HCT116 (cell line): ENCODE measurements at regions not wholly inside any gene's neighbourhood (a gene's known extent, or its start where the extent isn't known, plus 50 kb on each side); places are given as distances from the start of the nearest gene placed in this dataset.

ENCODE experiments used
- ATAC-seq: fragments of 200-7000 bp; cut with Tn5 transposase; 2 replicates; pipeline ENCODE4 v1.9.1; 2020; ENCODE audit warnings: mild to moderate bottlenecking, moderate library complexity
- BruUV-seq: library from RNA; stranded (reverse); fragments of 400-500 nt; replicated peaks from 2 replicates; lab custom pipeline; 2021; lab: Mats Ljungman, UMichigan
- CTCF ChIA-PET: fragments of 300-600 bp; sonication (Branson Sonifier 250); formaldehyde crosslinking; loops from one replicate; lab custom pipeline; 2021; ENCODE audit warnings: antibody characterized with exemption; lab: Charles Lee
- POLR2A ChIA-PET: fragments of 300-600, 350-600 bp; sonication (Branson Sonifier 250); formaldehyde crosslinking; loops from one replicate; lab custom pipeline; 2021; ENCODE audit warnings: antibody characterized with exemption; lab: Charles Lee
- RAD21 ChIA-PET, 2 experiments: fragments of 300-600 bp; sonication (Branson Sonifier 250); formaldehyde crosslinking; loops; one replicate each; lab custom pipeline; 2023; ENCODE audit warnings: low total read pairs in 2 of 2; ENCODE audit not compliant: uncharacterized antibody in 2 of 2, unreplicated experiment in 2 of 2, low non-redundant PET in 1 of 2; lab: Charles Lee
- DNase-seq: peaks from one replicate; pipeline ENCODE4 v3.0.0-alpha.2; 2010; ENCODE audit warnings: low read depth, low spot score
- H2AFZ ChIP-seq: fragments of 200-600 bp; shearing (Covaris generic), sonication (generic); 2 replicates; pipeline ENCODE4 v1.6.1; 2017; ENCODE audit warnings: low read depth, mixed run types, mixed read lengths, antibody characterized with exemption, low read length; ENCODE audit not compliant: poor library complexity, severe bottlenecking
- H3K27ac ChIP-seq: 2 replicates; pipeline ENCODE4 v1.5.1; 2012; ENCODE audit warnings: low read depth, low read length
- H3K27me3 ChIP-seq: fragments of 200-600 bp; sonication (generic); 2 replicates; pipeline ENCODE4 v1.6.1; 2016; ENCODE audit warnings: mixed run types, low read length, mixed read lengths; ENCODE audit not compliant: insufficient read depth
- H3K36me3 ChIP-seq, 2 experiments: fragments of 200-500 bp in 1 of 2; fragments of 200-600 bp in 1 of 2; sonication (Bioruptor generic) in 1 of 2; sonication (generic) in 1 of 2; 2 replicates each; pipeline versions ENCODE4 v1.5.1 to v1.6.1; 2014 to 2016; ENCODE audit warnings: low read length in 2 of 2, inconsistent platforms in 1 of 2, mixed read lengths in 1 of 2, mixed run types in 1 of 2; ENCODE audit not compliant: insufficient read depth in 2 of 2, control insufficient read depth in 1 of 2
- H3K4me1 ChIP-seq, 2 experiments: fragments of 200-600 bp in 1 of 2; sonication (generic) in 1 of 2; 2 replicates each; pipeline versions ENCODE4 v1.5.1 to v1.6.1; 2012 to 2017; ENCODE audit warnings: low read length in 2 of 2, inconsistent platforms in 1 of 2, mild to moderate bottlenecking in 1 of 2, mixed read lengths in 1 of 2, mixed run types in 1 of 2, moderate library complexity in 1 of 2; ENCODE audit not compliant: insufficient read depth in 2 of 2, control insufficient read depth in 1 of 2
- H3K4me2 ChIP-seq: fragments of 200-600 bp; sonication (generic); 2 replicates; pipeline ENCODE4 v1.6.1; 2017; ENCODE audit warnings: mixed run types, low read length, mixed read lengths
- H3K4me3 ChIP-seq, 2 experiments: fragments of 200-600 bp in 1 of 2; sonication (generic) in 1 of 2; replicated peaks in 1 of 2; 2 replicates each; pipeline ENCODE4 v1.5.1; 2011 to 2016; ENCODE audit warnings: low read length in 2 of 2, control low read depth in 1 of 2, low read depth in 1 of 2, mild to moderate bottlenecking in 1 of 2, mixed read lengths in 1 of 2, mixed run types in 1 of 2
- H3K79me2 ChIP-seq: fragments of 200-600 bp; sonication (generic); 2 replicates; pipeline ENCODE4 v1.6.1; 2017; ENCODE audit warnings: mild to moderate bottlenecking, mixed run types, low read length, moderate library complexity, mixed read lengths; ENCODE audit not compliant: insufficient read depth
- H3K9ac ChIP-seq: fragments of 200-600 bp; sonication (generic); 2 replicates; pipeline ENCODE4 v1.6.1; 2016; ENCODE audit warnings: low read length, mixed read lengths
- H3K9me2 ChIP-seq: fragments of 200-600 bp; sonication (generic), shearing (Covaris generic); 2 replicates; pipeline ENCODE4 v1.6.1; 2017; ENCODE audit warnings: mixed run types, mild to moderate bottlenecking, moderate library complexity; ENCODE audit not compliant: insufficient read depth
- H3K9me3 ChIP-seq, 2 experiments: fragments of 200-500 bp in 1 of 2; fragments of 200-600 bp in 1 of 2; sonication (Bioruptor generic) in 1 of 2; sonication (generic) in 1 of 2; 2 replicates each; pipeline ENCODE4 v1.6.1; 2014 to 2017; ENCODE audit warnings: low read length in 2 of 2, mixed read lengths in 2 of 2, inconsistent platforms in 1 of 2, low read depth in 1 of 2, mild to moderate bottlenecking in 1 of 2, mixed run types in 1 of 2, moderate library complexity in 1 of 2; ENCODE audit not compliant: control insufficient read depth in 1 of 2, insufficient read depth in 1 of 2
- H4K20me1 ChIP-seq: fragments of 200-600 bp; sonication (generic), shearing (Covaris generic); 2 replicates; pipeline ENCODE4 v1.6.1; 2017; ENCODE audit warnings: mixed run types, mild to moderate bottlenecking, moderate library complexity; ENCODE audit not compliant: insufficient read depth
- CBX3 ChIP-seq: IDR thresholded peaks from 2 replicates; pipeline ENCODE4 v1.6.1; 2012; ENCODE audit warnings: low read depth
- CEBPB ChIP-seq: IDR thresholded peaks from 2 replicates; pipeline ENCODE4 v1.6.1; 2012; ENCODE audit warnings: low read depth
- ELF1 ChIP-seq: IDR thresholded peaks from 2 replicates; pipeline ENCODE4 v1.6.1; 2012; ENCODE audit warnings: low read depth, borderline replicate concordance
- EZH2 ChIP-seq: fragments of 200-600 bp; sonication (generic); IDR thresholded peaks from 2 replicates; pipeline ENCODE4 v1.6.1; 2017; ENCODE audit warnings: antibody characterized with exemption, mixed run types
- EZH2phosphoT487 ChIP-seq: fragments of 200-600 bp; IDR thresholded peaks from 2 replicates; pipeline ENCODE4 v1.6.1; 2018; ENCODE audit warnings: antibody characterized with exemption, borderline replicate concordance
- FOSL1 ChIP-seq: IDR thresholded peaks from 2 replicates; pipeline ENCODE4 v1.6.1; 2012; ENCODE audit warnings: low read depth
- JUND ChIP-seq: IDR thresholded peaks from 2 replicates; pipeline ENCODE4 v1.6.1; 2012
- POLR2A ChIP-seq: IDR thresholded peaks from 2 replicates; pipeline ENCODE4 v1.7.0; 2011; ENCODE audit warnings: borderline replicate concordance; ENCODE audit not compliant: insufficient read depth, insufficient read length; ENCODE audit errors: extremely low read depth
- POLR2AphosphoS5 ChIP-seq: IDR thresholded peaks from 2 replicates; pipeline ENCODE4 v1.6.1; 2011; ENCODE audit warnings: mild to moderate bottlenecking, low read depth, low read length, moderate library complexity
- SIN3A ChIP-seq: IDR thresholded peaks from 2 replicates; pipeline ENCODE4 v1.6.1; 2012; ENCODE audit warnings: low read depth
- SP1 ChIP-seq: IDR thresholded peaks from 2 replicates; pipeline ENCODE4 v1.6.1; 2012; ENCODE audit warnings: low read depth
- SRF ChIP-seq: IDR thresholded peaks from 2 replicates; pipeline ENCODE4 v1.6.1; 2012; ENCODE audit warnings: low read depth
- YY1 ChIP-seq: IDR thresholded peaks from 2 replicates; pipeline ENCODE4 v1.6.1; 2011; ENCODE audit warnings: low read length, low read depth, moderate library complexity, mild to moderate bottlenecking; ENCODE audit not compliant: insufficient replicate concordance; ENCODE audit errors: extremely low read depth
- ZBTB33 ChIP-seq: IDR thresholded peaks from 2 replicates; pipeline ENCODE4 v1.6.1; 2011; ENCODE audit warnings: mild to moderate bottlenecking, low read length, moderate library complexity; ENCODE audit not compliant: insufficient replicate concordance; ENCODE audit errors: extremely low read depth
- ZFX ChIP-seq: fragments of 450-650 bp; IDR thresholded peaks from 2 replicates; pipeline ENCODE4 v1.6.1; 2017
- ZNF274 ChIP-seq: fragments of 200-500 bp; sonication (Bioruptor generic); IDR thresholded peaks from 2 replicates; pipeline ENCODE4 v1.6.1; 2014; ENCODE audit warnings: mild to moderate bottlenecking, low read depth, low read length, inconsistent platforms
- intact Hi-C: fragments of 100-400 bp; cut with micrococcal nuclease; formaldehyde crosslinking; loops from 2 replicates; pipeline ENCODE4 v1.10.0; 2022
- TF ChIP-seq, protein P1 (sequence below): IDR thresholded peaks from 2 replicates; pipeline ENCODE4 v1.6.1; 2012; ENCODE audit warnings: low read depth

DNA sequence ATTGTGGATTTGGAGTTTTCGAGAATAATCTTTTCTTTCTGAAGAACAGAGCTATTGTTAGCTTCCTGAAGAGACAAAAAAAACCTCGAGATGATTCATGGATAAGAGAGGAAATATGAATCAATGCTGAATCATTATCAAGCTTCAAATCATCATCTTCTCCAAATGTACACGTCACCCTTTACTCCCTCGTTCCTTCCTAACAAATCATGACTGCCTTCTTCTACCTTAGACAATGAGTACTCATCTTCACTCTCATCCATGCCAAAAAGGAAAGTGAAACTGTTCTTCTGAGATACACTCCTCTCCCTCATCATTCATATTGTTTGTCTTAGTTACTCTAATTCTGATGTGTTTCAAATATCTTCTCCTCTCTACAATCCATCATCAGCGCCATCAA is 1115.8 kb upstream of the ATXN7L3B start:
- H3K9me3 ChIP-seq, result no peaks in the 10 kb centered on the region; a peak in 1 of 4 replicates
- ChIA-PET POLR2A (no interaction called here), CTCF (no interaction called here), RAD21 (no interaction called here)
- peak overlapping the region; percentile 51 for H2AFZ ChIP-seq
- intact Hi-C loops, result no loop called here
- peaks cover 0 to 8% of the 10 kb centered on the region in 2 experiments; a peak in 1 of 4 replicates for H3K4me1 ChIP-seq
- H3K4me2 ChIP-seq, result peak overlapping the region; percentile 21
- H3K9ac ChIP-seq, result no peak overlapping the region
- no peaks in the 10 kb centered on the region for H3K27me3 ChIP-seq
- H3K9me2 ChIP-seq, result no peaks in the 10 kb centered on the region
- BruUV-seq, result no TSS peak
- peak; percentile 59 for TF ChIP-seq JUND
- 0 out of 2 replicates have a peak, but pooled peaks have one; percentile 24 for TF ChIP-seq SP1
- TF ChIP-seq FOSL1, result peak; percentile 76
- no peak for TF ChIP-seq ZFX
- TF ChIP-seq CBX3, result peak; percentile 48; the same call in 1 of the 2 replicates
- no peaks in the 10 kb centered on the region for H4K20me1 ChIP-seq
- H3K4me3 ChIP-seq, result no peak overlapping the region
- no peak for ATAC-seq
- no peaks in the 10 kb centered on the region for H3K79me2 ChIP-seq
- H3K36me3 ChIP-seq, result no peaks in the 10 kb centered on the region
- no peak for DNase-seq
- no peak overlapping the region for H3K27ac ChIP-seq

- no peak overlapping the region for H3K27ac ChIP-seq
- H3K4me1 ChIP-seq, result peaks cover 0 to 8% of the 10 kb centered on the region in 2 experiments; a peak in 1 of 4 replicates
- no peak overlapping the region for H3K4me2 ChIP-seq
- no peak overlapping the region for H3K4me3 ChIP-seq
- ChIA-PET RAD21 (no interaction called here), CTCF (no interaction called here), POLR2A (no interaction called here)
- BruUV-seq, result no TSS peak
- no peak overlapping the region for H3K9ac ChIP-seq
- no peak overlapping the region for H2AFZ ChIP-seq
- DNase-seq (no peak), ATAC-seq (no peak)
- H3K27me3 ChIP-seq, result no peaks in the 10 kb centered on the region
- H3K9me2 ChIP-seq, result no peaks in the 10 kb centered on the region
- intact Hi-C loops, result no loop called here
- H4K20me1 ChIP-seq, result no peaks in the 10 kb centered on the region
- H3K36me3 ChIP-seq, result no peaks in the 10 kb centered on the region
- H3K9me3 ChIP-seq, result no peaks in the 10 kb centered on the region; a peak in 1 of 4 replicates
- H3K79me2 ChIP-seq, result no peaks in the 10 kb centered on the region
- TF ChIP-seq JUND (no peak), ELF1 (no peak), ZBTB33 (no peak), SP1 (no peak), CBX3 (no peak), ZNF274 (no peak), CEBPB (no peak), SIN3A (no peak), SRF (no peak), POLR2AphosphoS5 (no peak), EZH2phosphoT487 (no peak), FOSL1 (no peak), POLR2A (no peak), EZH2 (no peak), YY1 (no peak)
- TF ChIP-seq, protein P1, sequence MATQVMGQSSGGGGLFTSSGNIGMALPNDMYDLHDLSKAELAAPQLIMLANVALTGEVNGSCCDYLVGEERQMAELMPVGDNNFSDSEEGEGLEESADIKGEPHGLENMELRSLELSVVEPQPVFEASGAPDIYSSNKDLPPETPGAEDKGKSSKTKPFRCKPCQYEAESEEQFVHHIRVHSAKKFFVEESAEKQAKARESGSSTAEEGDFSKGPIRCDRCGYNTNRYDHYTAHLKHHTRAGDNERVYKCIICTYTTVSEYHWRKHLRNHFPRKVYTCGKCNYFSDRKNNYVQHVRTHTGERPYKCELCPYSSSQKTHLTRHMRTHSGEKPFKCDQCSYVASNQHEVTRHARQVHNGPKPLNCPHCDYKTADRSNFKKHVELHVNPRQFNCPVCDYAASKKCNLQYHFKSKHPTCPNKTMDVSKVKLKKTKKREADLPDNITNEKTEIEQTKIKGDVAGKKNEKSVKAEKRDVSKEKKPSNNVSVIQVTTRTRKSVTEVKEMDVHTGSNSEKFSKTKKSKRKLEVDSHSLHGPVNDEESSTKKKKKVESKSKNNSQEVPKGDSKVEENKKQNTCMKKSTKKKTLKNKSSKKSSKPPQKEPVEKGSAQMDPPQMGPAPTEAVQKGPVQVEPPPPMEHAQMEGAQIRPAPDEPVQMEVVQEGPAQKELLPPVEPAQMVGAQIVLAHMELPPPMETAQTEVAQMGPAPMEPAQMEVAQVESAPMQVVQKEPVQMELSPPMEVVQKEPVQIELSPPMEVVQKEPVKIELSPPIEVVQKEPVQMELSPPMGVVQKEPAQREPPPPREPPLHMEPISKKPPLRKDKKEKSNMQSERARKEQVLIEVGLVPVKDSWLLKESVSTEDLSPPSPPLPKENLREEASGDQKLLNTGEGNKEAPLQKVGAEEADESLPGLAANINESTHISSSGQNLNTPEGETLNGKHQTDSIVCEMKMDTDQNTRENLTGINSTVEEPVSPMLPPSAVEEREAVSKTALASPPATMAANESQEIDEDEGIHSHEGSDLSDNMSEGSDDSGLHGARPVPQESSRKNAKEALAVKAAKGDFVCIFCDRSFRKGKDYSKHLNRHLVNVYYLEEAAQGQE, result no peak
These were observed 1113.2 kb upstream of the ATXN7L3B start for GRCh38 chr12:73424484-73424883.
